WTC11 (cell line): ENCODE measurements at regions not wholly inside any gene's neighbourhood (a gene's known extent, or its start where the extent isn't known, plus 50 kb on each side); places are given as distances from the start of the nearest gene placed in this dataset.

Experiments
- ATAC-seq: fragments of 200-7000 bp; cut with Tn5 transposase; 2 replicates; pipeline ENCODE4 v1.10.0; 2021; ENCODE audit warnings: mild to moderate bottlenecking, moderate library complexity
- CTCF ChIA-PET: fragments of 300-600 bp; sonication (Branson Sonifier 250); formaldehyde crosslinking; loops from one replicate; lab custom pipeline; 2021; ENCODE audit warnings: antibody characterized with exemption; lab: Charles Lee
- POLR2A ChIA-PET: fragments of 350-600 bp; sonication (Branson Sonifier 250); formaldehyde crosslinking; loops from one replicate; lab custom pipeline; 2021; ENCODE audit warnings: antibody characterized with exemption; lab: Charles Lee
- DNase-seq: peaks from one replicate; pipeline ENCODE4 v3.0.0; 2021; ENCODE audit warnings: low spot score
- H3K27ac Mint-ChIP-seq: 2 replicates; pipeline ENCODE4 v1.8.0; 2021; ENCODE audit warnings: mixed read lengths
- H3K27me3 Mint-ChIP-seq: 2 replicates; pipeline ENCODE4 v1.8.0; 2021; ENCODE audit warnings: low read depth, mild to moderate bottlenecking, moderate library complexity, mixed read lengths
- H3K36me3 Mint-ChIP-seq: 2 replicates; pipeline ENCODE4 v1.8.0; 2021; ENCODE audit warnings: mixed read lengths
- H3K4me1 Mint-ChIP-seq: 2 replicates; pipeline ENCODE4 v1.8.0; 2022; ENCODE audit warnings: mixed read lengths
- H3K4me3 Mint-ChIP-seq: 2 replicates; pipeline ENCODE4 v1.8.0; 2021; ENCODE audit warnings: mild to moderate bottlenecking, moderate library complexity, mixed read lengths
- H3K9me3 Mint-ChIP-seq: 2 replicates; pipeline ENCODE4 v1.8.0; 2021; ENCODE audit warnings: mixed read lengths
- ESRRA ChIP-seq: sonication (generic); formaldehyde crosslinking; IDR thresholded peaks from 2 replicates; pipeline ENCODE4 v1.8.1; 2022; ENCODE audit warnings: mild to moderate bottlenecking, missing genetic modification reagents, borderline replicate concordance
- FOXK1 ChIP-seq: sonication (generic); formaldehyde crosslinking; IDR thresholded peaks from 2 replicates; pipeline ENCODE4 v1.8.0; 2022; ENCODE audit warnings: mild to moderate bottlenecking, moderate library complexity, missing genetic modification reagents
- GABPB1 ChIP-seq: sonication (generic); formaldehyde crosslinking; IDR thresholded peaks from 2 replicates; pipeline ENCODE4 v1.8.1; 2023; ENCODE audit warnings: mild to moderate bottlenecking, missing genetic modification reagents
- GRHL2 ChIP-seq: fragments of 250-450 bp; sonication (Bioruptor Pico); IDR thresholded peaks from 2 replicates; pipeline ENCODE4 v1.8.0; 2022; ENCODE audit warnings: mild to moderate bottlenecking, moderate library complexity; ENCODE audit not compliant: insufficient replicate concordance, severe bottlenecking
- IRF1 ChIP-seq: sonication (generic); formaldehyde crosslinking; IDR thresholded peaks from 2 replicates; pipeline ENCODE4 v1.8.0; 2023; ENCODE audit warnings: missing genetic modification reagents
- MXD4 ChIP-seq: fragments of 250-450 bp; sonication (Bioruptor Pico); IDR thresholded peaks from 2 replicates; pipeline ENCODE4 v1.8.0; 2021; ENCODE audit warnings: mild to moderate bottlenecking, moderate library complexity, borderline replicate concordance
- MYBL2 ChIP-seq: sonication (generic); formaldehyde crosslinking; IDR thresholded peaks from 2 replicates; pipeline ENCODE4 v1.8.1; 2023; ENCODE audit warnings: mild to moderate bottlenecking, moderate library complexity, missing genetic modification reagents
- NR1H2 ChIP-seq: sonication (generic); formaldehyde crosslinking; IDR thresholded peaks from 2 replicates; pipeline ENCODE4 v1.9.0; 2021; ENCODE audit warnings: mild to moderate bottlenecking, moderate library complexity, missing genetic modification reagents
- STAT6 ChIP-seq: sonication (generic); formaldehyde crosslinking; conservative IDR thresholded peaks from 2 replicates; pipeline ENCODE4 v1.8.1; 2023; ENCODE audit warnings: mild to moderate bottlenecking, low read depth, missing genetic modification reagents, moderate library complexity
- TCF7 ChIP-seq: sonication (generic); formaldehyde crosslinking; IDR thresholded peaks from 2 replicates; pipeline ENCODE4 v1.8.0; 2022; ENCODE audit warnings: mild to moderate bottlenecking, low read depth, missing genetic modification reagents, moderate library complexity
- TP53 ChIP-seq: sonication (generic); formaldehyde crosslinking; IDR thresholded peaks from 2 replicates; pipeline ENCODE4 v1.8.1; 2023; ENCODE audit warnings: mild to moderate bottlenecking, missing genetic modification reagents
- ZNF219 ChIP-seq: sonication (generic); formaldehyde crosslinking; IDR thresholded peaks from 2 replicates; pipeline ENCODE4 v1.8.0; 2023; ENCODE audit warnings: missing genetic modification reagents, mild to moderate bottlenecking, borderline replicate concordance
- ZNF396 ChIP-seq: fragments of 250-450 bp; sonication (Bioruptor Pico); IDR thresholded peaks from 2 replicates; pipeline ENCODE4 v1.8.0; 2021; ENCODE audit warnings: mild to moderate bottlenecking, moderate library complexity, borderline replicate concordance
- ZNF532 ChIP-seq: fragments of 250-450 bp; sonication (Bioruptor Pico); IDR thresholded peaks from 2 replicates; pipeline ENCODE4 v1.9.0; 2021; ENCODE audit warnings: mild to moderate bottlenecking, borderline replicate concordance
- TF ChIP-seq, protein P1 (sequence below): sonication (generic); formaldehyde crosslinking; IDR thresholded peaks from 2 replicates; pipeline ENCODE4 v1.8.1; 2023; ENCODE audit warnings: mild to moderate bottlenecking, moderate library complexity, missing genetic modification reagents
- TF ChIP-seq, protein P2 (sequence below): sonication (generic); formaldehyde crosslinking; IDR thresholded peaks from 2 replicates; pipeline ENCODE4 v1.8.1; 2023; ENCODE audit warnings: mild to moderate bottlenecking, missing genetic modification reagents
- TF ChIP-seq, protein P3 (sequence below): sonication (generic); formaldehyde crosslinking; IDR thresholded peaks from 2 replicates; pipeline ENCODE4 v1.8.0; 2022; ENCODE audit warnings: mild to moderate bottlenecking, missing genetic modification reagents
- TF ChIP-seq, protein P4 (sequence below): fragments of 250-450 bp; sonication (Bioruptor Pico); IDR thresholded peaks from 2 replicates; pipeline ENCODE4 v2.1.2; 2022; ENCODE audit warnings: mild to moderate bottlenecking, moderate library complexity

GRCh38 chr22:49320714-49321476 is 506.8 kb downstream of the BRD1 start:
- ATAC-seq (no peak), DNase-seq (no peak)
- no peaks in the 10 kb centered on the region for H3K27me3 Mint-ChIP-seq
- H3K9me3 Mint-ChIP-seq: no peaks in the 10 kb centered on the region
- POLR2A ChIA-PET: no interaction called here
- CTCF ChIA-PET: interaction anchor here (2.3 kb wide), 1 partner anchor 16 kb away, joined by 10 read pairs; no protein-coding TSS in a partner anchor
- no peaks in the 10 kb centered on the region for H3K4me1 Mint-ChIP-seq
- no peak overlapping the region for H3K4me3 Mint-ChIP-seq
- no peak for TF ChIP-seq IRF1
- TF ChIP-seq, protein P1, sequence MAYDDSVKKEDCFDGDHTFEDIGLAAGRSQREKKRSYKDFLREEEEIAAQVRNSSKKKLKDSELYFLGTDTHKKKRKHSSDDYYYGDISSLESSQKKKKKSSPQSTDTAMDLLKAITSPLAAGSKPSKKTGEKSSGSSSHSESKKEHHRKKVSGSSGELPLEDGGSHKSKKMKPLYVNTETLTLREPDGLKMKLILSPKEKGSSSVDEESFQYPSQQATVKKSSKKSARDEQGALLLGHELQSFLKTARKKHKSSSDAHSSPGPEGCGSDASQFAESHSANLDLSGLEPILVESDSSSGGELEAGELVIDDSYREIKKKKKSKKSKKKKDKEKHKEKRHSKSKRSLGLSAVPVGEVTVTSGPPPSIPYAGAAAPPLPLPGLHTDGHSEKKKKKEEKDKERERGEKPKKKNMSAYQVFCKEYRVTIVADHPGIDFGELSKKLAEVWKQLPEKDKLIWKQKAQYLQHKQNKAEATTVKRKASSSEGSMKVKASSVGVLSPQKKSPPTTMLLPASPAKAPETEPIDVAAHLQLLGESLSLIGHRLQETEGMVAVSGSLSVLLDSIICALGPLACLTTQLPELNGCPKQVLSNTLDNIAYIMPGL: no peak
- TF ChIP-seq, protein P2, sequence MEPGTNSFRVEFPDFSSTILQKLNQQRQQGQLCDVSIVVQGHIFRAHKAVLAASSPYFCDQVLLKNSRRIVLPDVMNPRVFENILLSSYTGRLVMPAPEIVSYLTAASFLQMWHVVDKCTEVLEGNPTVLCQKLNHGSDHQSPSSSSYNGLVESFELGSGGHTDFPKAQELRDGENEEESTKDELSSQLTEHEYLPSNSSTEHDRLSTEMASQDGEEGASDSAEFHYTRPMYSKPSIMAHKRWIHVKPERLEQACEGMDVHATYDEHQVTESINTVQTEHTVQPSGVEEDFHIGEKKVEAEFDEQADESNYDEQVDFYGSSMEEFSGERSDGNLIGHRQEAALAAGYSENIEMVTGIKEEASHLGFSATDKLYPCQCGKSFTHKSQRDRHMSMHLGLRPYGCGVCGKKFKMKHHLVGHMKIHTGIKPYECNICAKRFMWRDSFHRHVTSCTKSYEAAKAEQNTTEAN (CRISPR knock-in tag): no peak
- TF ChIP-seq MYBL2 (CRISPR knock-in tag): no peak
- no peak for TF ChIP-seq MXD4 (CRISPR knock-in tag)
- TF ChIP-seq TP53 (CRISPR knock-in tag): no peak
- TF ChIP-seq, protein P3, sequence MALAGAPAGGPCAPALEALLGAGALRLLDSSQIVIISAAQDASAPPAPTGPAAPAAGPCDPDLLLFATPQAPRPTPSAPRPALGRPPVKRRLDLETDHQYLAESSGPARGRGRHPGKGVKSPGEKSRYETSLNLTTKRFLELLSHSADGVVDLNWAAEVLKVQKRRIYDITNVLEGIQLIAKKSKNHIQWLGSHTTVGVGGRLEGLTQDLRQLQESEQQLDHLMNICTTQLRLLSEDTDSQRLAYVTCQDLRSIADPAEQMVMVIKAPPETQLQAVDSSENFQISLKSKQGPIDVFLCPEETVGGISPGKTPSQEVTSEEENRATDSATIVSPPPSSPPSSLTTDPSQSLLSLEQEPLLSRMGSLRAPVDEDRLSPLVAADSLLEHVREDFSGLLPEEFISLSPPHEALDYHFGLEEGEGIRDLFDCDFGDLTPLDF (CRISPR knock-in tag): no peak
- no peak for TF ChIP-seq ZNF396 (CRISPR knock-in tag)
- TF ChIP-seq FOXK1: no peak
- no peak for TF ChIP-seq STAT6
- no peak for TF ChIP-seq GRHL2 (CRISPR knock-in tag)
- TF ChIP-seq TCF7 (CRISPR knock-in tag): no peak
- no peak for TF ChIP-seq GABPB1 (CRISPR knock-in tag)
- no peak for TF ChIP-seq ESRRA (CRISPR knock-in tag)
- TF ChIP-seq ZNF532 (CRISPR knock-in tag): no peak
- TF ChIP-seq, protein P4, sequence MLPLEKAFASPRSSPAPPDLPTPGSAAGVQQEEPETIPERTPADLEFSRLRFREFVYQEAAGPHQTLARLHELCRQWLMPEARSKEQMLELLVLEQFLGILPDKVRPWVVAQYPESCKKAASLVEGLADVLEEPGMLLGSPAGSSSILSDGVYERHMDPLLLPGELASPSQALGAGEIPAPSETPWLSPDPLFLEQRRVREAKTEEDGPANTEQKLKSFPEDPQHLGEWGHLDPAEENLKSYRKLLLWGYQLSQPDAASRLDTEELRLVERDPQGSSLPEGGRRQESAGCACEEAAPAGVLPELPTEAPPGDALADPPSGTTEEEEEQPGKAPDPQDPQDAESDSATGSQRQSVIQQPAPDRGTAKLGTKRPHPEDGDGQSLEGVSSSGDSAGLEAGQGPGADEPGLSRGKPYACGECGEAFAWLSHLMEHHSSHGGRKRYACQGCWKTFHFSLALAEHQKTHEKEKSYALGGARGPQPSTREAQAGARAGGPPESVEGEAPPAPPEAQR (CRISPR knock-in tag): no peak
- TF ChIP-seq ZNF219 (CRISPR knock-in tag): no peak
- TF ChIP-seq NR1H2 (CRISPR knock-in tag): no peak
- no peaks in the 10 kb centered on the region for H3K36me3 Mint-ChIP-seq
- no peak overlapping the region for H3K27ac Mint-ChIP-seq
